NT2/D1 (cell line): ENCODE measurements at regions not wholly inside any gene's neighbourhood (a gene's known extent, or its start where the extent isn't known, plus 50 kb on each side); places are given as distances from the start of the nearest gene placed in this dataset.

Source experiments
- DNase-seq: peaks from one replicate; pipeline ENCODE4 v3.0.0-alpha.2; 2011; ENCODE audit warnings: low read depth, low spot score
- H3K27me3 ChIP-seq: 2 replicates; pipeline ENCODE4 v1.6.0; 2011; ENCODE audit warnings: mild to moderate bottlenecking; ENCODE audit not compliant: insufficient read length, insufficient read depth
- H3K36me3 ChIP-seq: 2 replicates; pipeline ENCODE4 v1.6.1; 2011; ENCODE audit warnings: mild to moderate bottlenecking, low read length, mixed read lengths; ENCODE audit not compliant: insufficient read depth, insufficient read length
- H3K4me1 ChIP-seq: 2 replicates; pipeline ENCODE4 v1.5.1; 2011; ENCODE audit not compliant: insufficient read depth, insufficient read length
- H3K4me3 ChIP-seq: 2 replicates; pipeline ENCODE4 v1.5.1; 2011; ENCODE audit warnings: low read depth; ENCODE audit not compliant: insufficient read length
- H3K9ac ChIP-seq: 2 replicates; pipeline ENCODE4 v1.6.0; 2011; ENCODE audit warnings: low read depth; ENCODE audit not compliant: insufficient read length
- H3K9me3 ChIP-seq: 2 replicates; pipeline ENCODE4 v1.5.1; 2011; ENCODE audit warnings: mild to moderate bottlenecking, low read length; ENCODE audit not compliant: insufficient read depth
- SUZ12 ChIP-seq: IDR thresholded peaks from 2 replicates; pipeline ENCODE4 v1.6.1; 2011; ENCODE audit not compliant: insufficient read length, insufficient read depth; ENCODE audit errors: extremely low read depth
- YY1 ChIP-seq: IDR thresholded peaks from 2 replicates; pipeline ENCODE4 v1.6.1; 2011; ENCODE audit not compliant: insufficient read length, insufficient read depth
- ZNF274 ChIP-seq: IDR thresholded peaks from 2 replicates; pipeline ENCODE4 v1.6.1; 2011; ENCODE audit warnings: mild to moderate bottlenecking, low read depth, low read length

GRCh38 chr11:23257088-23257487 is 396.8 kb upstream of the CCDC179 start:
- DNase-seq: no peak
- no peaks in the 10 kb centered on the region for H3K27me3 ChIP-seq
- no peaks in the 10 kb centered on the region for H3K36me3 ChIP-seq
- H3K9me3 ChIP-seq: no peaks in the 10 kb centered on the region
- no peak overlapping the region for H3K4me3 ChIP-seq
- H3K4me1 ChIP-seq: no peaks in the 10 kb centered on the region
- TF ChIP-seq YY1 (no peak), ZNF274 (no peak), SUZ12 (no peak)
- no peak overlapping the region for H3K9ac ChIP-seq

- TF ChIP-seq ZNF274 (no peak), SUZ12 (no peak), YY1 (no peak)
- H3K9me3 ChIP-seq: no peaks in the 10 kb centered on the region
- no peaks in the 10 kb centered on the region for H3K4me1 ChIP-seq
- no peaks in the 10 kb centered on the region for H3K27me3 ChIP-seq
- no peaks in the 10 kb centered on the region for H3K36me3 ChIP-seq
- H3K9ac ChIP-seq: no peak overlapping the region
- H3K4me3 ChIP-seq: no peak overlapping the region
- DNase-seq: no peak
Observed at GRCh38 chr11:23257556-23257955, 397.3 kb upstream of the CCDC179 start.

- no peaks in the 10 kb centered on the region for H3K27me3 ChIP-seq
- no peaks in the 10 kb centered on the region for H3K36me3 ChIP-seq
- DNase-seq: no peak
- no peaks in the 10 kb centered on the region for H3K4me1 ChIP-seq
- H3K9ac ChIP-seq: no peak overlapping the region
- H3K4me3 ChIP-seq: no peak overlapping the region
- no peaks in the 10 kb centered on the region for H3K9me3 ChIP-seq
- TF ChIP-seq ZNF274 (no peak), YY1 (no peak), SUZ12 (no peak)
Observed at GRCh38 chr11:23263466-23263865, 403.2 kb upstream of the CCDC179 start.

GRCh38 chr11:23272095-23272494 is 411.8 kb upstream of the CCDC179 start:
- no peaks in the 10 kb centered on the region for H3K27me3 ChIP-seq
- TF ChIP-seq ZNF274 (no peak), SUZ12 (no peak), YY1 (no peak)
- no peak overlapping the region for H3K9ac ChIP-seq
- H3K9me3 ChIP-seq: no peaks in the 10 kb centered on the region
- no peaks in the 10 kb centered on the region for H3K4me1 ChIP-seq
- DNase-seq: no peak
- no peak overlapping the region for H3K4me3 ChIP-seq
- H3K36me3 ChIP-seq: no peaks in the 10 kb centered on the region

- no peak overlapping the region for H3K4me3 ChIP-seq
- no peaks in the 10 kb centered on the region for H3K27me3 ChIP-seq
- no peak overlapping the region for H3K9ac ChIP-seq
- no peak for TF ChIP-seq YY1
- no peak for TF ChIP-seq ZNF274
- no peak for TF ChIP-seq SUZ12
- H3K36me3 ChIP-seq: no peaks in the 10 kb centered on the region
- H3K4me1 ChIP-seq: no peaks in the 10 kb centered on the region
- H3K9me3 ChIP-seq: no peaks in the 10 kb centered on the region
- DNase-seq: no peak
Observed at GRCh38 chr11:23278121-23278520, 417.8 kb upstream of the CCDC179 start.

- Histone ChIP-seq H3K9ac (no peak overlapping the region), H3K36me3 (no peaks in the 10 kb centered on the region), H3K9me3 (no peaks in the 10 kb centered on the region), H3K27me3 (no peaks in the 10 kb centered on the region), H3K4me1 (no peaks in the 10 kb centered on the region), H3K4me3 (no peak overlapping the region)
- TF ChIP-seq YY1 (no peak), SUZ12 (no peak), ZNF274 (no peak)
- no peak for DNase-seq
Observed at GRCh38 chr11:23280088-23280487, 419.8 kb upstream of the CCDC179 start.

GRCh38 chr11:23283666-23284065 is 423.4 kb upstream of the CCDC179 start:
- no peak for DNase-seq
- H3K9me3 ChIP-seq: no peaks in the 10 kb centered on the region
- no peak overlapping the region for H3K9ac ChIP-seq
- H3K4me3 ChIP-seq: no peak overlapping the region
- no peaks in the 10 kb centered on the region for H3K36me3 ChIP-seq
- H3K27me3 ChIP-seq: no peaks in the 10 kb centered on the region
- no peaks in the 10 kb centered on the region for H3K4me1 ChIP-seq
- TF ChIP-seq YY1 (no peak), ZNF274 (no peak), SUZ12 (no peak)

- Histone ChIP-seq H3K9me3 (no peaks in the 10 kb centered on the region), H3K4me3 (no peak overlapping the region), H3K36me3 (no peaks in the 10 kb centered on the region), H3K27me3 (no peaks in the 10 kb centered on the region), H3K9ac (no peak overlapping the region), H3K4me1 (no peaks in the 10 kb centered on the region)
- DNase-seq: no peak
- TF ChIP-seq YY1: no peak
- TF ChIP-seq SUZ12: no peak
- no peak for TF ChIP-seq ZNF274
Observed at GRCh38 chr11:23284631-23285030, 424.4 kb upstream of the CCDC179 start.
